DOHH2 (cell line): ENCODE measurements at regions not wholly inside any gene's neighbourhood (a gene's known extent, or its start where the extent isn't known, plus 50 kb on each side); places are given as distances from the start of the nearest gene placed in this dataset.

ENCODE experiments used
- H3F3A ChIP-seq: fragments of 200-600 bp; sonication (generic), shearing (Covaris generic); 2 replicates; pipeline ENCODE4 v1.6.0; 2016; ENCODE audit warnings: antibody characterized with exemption, mild to moderate bottlenecking; ENCODE audit not compliant: control insufficient read depth, insufficient read depth
- H3K27ac ChIP-seq: fragments of 200-600 bp; sonication (generic); 2 replicates; pipeline ENCODE4 v1.5.1; 2014; ENCODE audit warnings: low read depth, mild to moderate bottlenecking, low read length, moderate library complexity
- H3K27me3 ChIP-seq: fragments of 200-600 bp; sonication (generic); 2 replicates; pipeline ENCODE4 v1.6.1; 2014; ENCODE audit warnings: mild to moderate bottlenecking, low read length, mixed read lengths; ENCODE audit not compliant: control insufficient read depth
- H3K36me3 ChIP-seq: fragments of 200-600 bp; sonication (generic); 2 replicates; pipeline ENCODE4 v1.6.1; 2014; ENCODE audit warnings: mild to moderate bottlenecking, low read length, moderate library complexity, mixed read lengths; ENCODE audit not compliant: control insufficient read depth
- H3K4me1 ChIP-seq: fragments of 200-600 bp; sonication (generic); 2 replicates; pipeline ENCODE4 v1.6.1; 2014; ENCODE audit warnings: mild to moderate bottlenecking, low read length, mixed read lengths; ENCODE audit not compliant: control insufficient read depth
- H3K4me2 ChIP-seq: fragments of 200-600 bp; sonication (generic); 2 replicates; pipeline ENCODE4 v1.6.0; 2014; ENCODE audit warnings: mild to moderate bottlenecking, low read length, moderate library complexity
- H3K4me3 ChIP-seq: fragments of 200-600 bp; sonication (generic); 2 replicates; pipeline ENCODE4 v1.5.1; 2014; ENCODE audit warnings: mild to moderate bottlenecking, low read length, mixed read lengths
- H3K79me2 ChIP-seq: fragments of 200-600 bp; sonication (generic); 2 replicates; pipeline ENCODE4 v1.6.1; 2014; ENCODE audit warnings: mild to moderate bottlenecking, low read length, mixed read lengths; ENCODE audit not compliant: control insufficient read depth
- H3K9me2 ChIP-seq: fragments of 200-600 bp; sonication (generic); replicated peaks from 2 replicates; pipeline ENCODE4 v1.6.1; 2014; ENCODE audit warnings: mild to moderate bottlenecking, low read length, mixed read lengths; ENCODE audit not compliant: control insufficient read depth
- H3K9me3 ChIP-seq: fragments of 200-600 bp; sonication (generic); 2 replicates; pipeline ENCODE4 v1.6.1; 2014; ENCODE audit warnings: antibody characterized with exemption, low read length, mixed read lengths; ENCODE audit not compliant: control insufficient read depth, insufficient read depth
- H4K20me1 ChIP-seq: fragments of 200-600 bp; sonication (generic); 2 replicates; pipeline ENCODE4 v1.6.0; 2014; ENCODE audit warnings: low read depth, mild to moderate bottlenecking, antibody characterized with exemption, low read length, moderate library complexity; ENCODE audit not compliant: control insufficient read depth, insufficient read depth
- EZH2phosphoT487 ChIP-seq: fragments of 200-600 bp; sonication (generic); IDR thresholded peaks from 2 replicates; pipeline ENCODE4 v1.6.1; 2017; ENCODE audit warnings: borderline replicate concordance, mild to moderate bottlenecking, antibody characterized with exemption, low read length, moderate library complexity, mixed read lengths
- TF ChIP-seq, protein P1 (sequence below): fragments of 200-600 bp; sonication (generic); IDR thresholded peaks from one replicate; pipeline ENCODE4 v1.5.1; 2014; ENCODE audit warnings: antibody characterized with exemption, mild to moderate bottlenecking, low read depth, low read length; ENCODE audit not compliant: poor library complexity, severe bottlenecking

DNA sequence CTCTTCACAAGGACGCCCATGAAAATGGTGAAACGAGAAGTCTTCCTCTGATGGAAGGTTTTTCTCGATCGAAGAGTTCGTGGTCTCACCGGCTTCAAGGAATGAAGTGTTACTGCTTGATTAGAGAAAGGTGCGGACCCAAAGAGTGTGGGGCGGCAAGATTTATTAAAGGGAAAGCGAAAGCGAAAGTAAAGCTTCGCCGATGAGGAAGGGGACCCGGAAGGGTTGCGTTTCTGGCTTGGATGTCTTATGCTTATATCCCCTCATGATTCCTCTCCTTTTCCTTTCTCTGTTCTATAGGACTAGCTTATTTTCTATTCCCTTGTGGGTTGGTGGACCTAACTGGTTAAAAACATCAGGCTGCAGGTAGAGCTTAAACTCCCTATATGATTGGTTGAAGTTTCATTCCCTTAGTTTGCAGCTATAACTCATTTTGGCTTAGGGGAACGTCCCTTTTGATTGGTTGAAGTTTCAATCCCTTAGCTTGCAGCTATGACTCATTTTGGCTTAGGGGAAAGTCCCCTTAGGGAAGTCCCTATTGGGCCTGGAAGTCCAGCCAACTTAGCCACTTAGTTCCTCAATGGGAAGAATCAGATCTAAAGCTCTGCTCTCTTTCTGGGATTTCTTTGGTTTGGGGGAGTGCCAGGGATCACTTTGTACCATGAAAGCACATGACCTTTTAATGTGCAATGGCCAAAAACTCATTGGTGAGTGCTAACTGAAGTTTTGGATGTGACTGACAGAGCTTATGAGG lies 1025.0 kb upstream of the PCDH10 start:
- Histone ChIP-seq H3K79me2 (no peaks in the 10 kb centered on the region), H3K9me3 (no peaks in the 10 kb centered on the region), H3K4me1 (no peaks in the 10 kb centered on the region), H4K20me1 (no peaks in the 10 kb centered on the region), H3K27me3 (no peaks in the 10 kb centered on the region), H3K36me3 (no peaks in the 10 kb centered on the region), H3F3A (no peaks in the 10 kb centered on the region), H3K4me2 (no peak overlapping the region), H3K27ac (no peak overlapping the region), H3K4me3 (no peak overlapping the region), H3K9me2 (no peaks in the 10 kb centered on the region)
- TF ChIP-seq EZH2phosphoT487, result no peak
- TF ChIP-seq, protein P1, sequence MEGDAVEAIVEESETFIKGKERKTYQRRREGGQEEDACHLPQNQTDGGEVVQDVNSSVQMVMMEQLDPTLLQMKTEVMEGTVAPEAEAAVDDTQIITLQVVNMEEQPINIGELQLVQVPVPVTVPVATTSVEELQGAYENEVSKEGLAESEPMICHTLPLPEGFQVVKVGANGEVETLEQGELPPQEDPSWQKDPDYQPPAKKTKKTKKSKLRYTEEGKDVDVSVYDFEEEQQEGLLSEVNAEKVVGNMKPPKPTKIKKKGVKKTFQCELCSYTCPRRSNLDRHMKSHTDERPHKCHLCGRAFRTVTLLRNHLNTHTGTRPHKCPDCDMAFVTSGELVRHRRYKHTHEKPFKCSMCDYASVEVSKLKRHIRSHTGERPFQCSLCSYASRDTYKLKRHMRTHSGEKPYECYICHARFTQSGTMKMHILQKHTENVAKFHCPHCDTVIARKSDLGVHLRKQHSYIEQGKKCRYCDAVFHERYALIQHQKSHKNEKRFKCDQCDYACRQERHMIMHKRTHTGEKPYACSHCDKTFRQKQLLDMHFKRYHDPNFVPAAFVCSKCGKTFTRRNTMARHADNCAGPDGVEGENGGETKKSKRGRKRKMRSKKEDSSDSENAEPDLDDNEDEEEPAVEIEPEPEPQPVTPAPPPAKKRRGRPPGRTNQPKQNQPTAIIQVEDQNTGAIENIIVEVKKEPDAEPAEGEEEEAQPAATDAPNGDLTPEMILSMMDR, result no peak

DNA sequence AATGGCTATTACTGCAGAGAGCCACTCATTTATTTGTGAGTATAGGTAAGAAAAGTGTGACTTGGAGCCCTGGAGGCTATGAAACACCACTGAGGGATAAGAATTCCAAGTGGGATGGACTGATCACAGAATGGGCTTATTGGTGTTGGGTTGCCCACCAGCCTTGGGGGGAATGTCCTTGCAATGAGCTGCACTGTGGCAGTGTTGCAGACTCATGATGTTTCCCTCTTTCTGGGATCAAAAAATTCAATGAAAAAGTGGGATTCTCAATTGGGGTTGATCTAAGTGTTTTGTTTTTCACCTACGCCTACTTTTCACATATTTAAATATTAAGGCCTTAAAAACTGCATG lies 1024.5 kb upstream of the PCDH10 start:
- H3K4me3 ChIP-seq, result no peak overlapping the region
- no peak for TF ChIP-seq EZH2phosphoT487
- TF ChIP-seq, protein P1, result no peak
- H3K27ac ChIP-seq, result no peak overlapping the region
- H4K20me1 ChIP-seq, result no peaks in the 10 kb centered on the region
- H3K4me1 ChIP-seq, result no peaks in the 10 kb centered on the region
- H3F3A ChIP-seq, result no peaks in the 10 kb centered on the region
- no peaks in the 10 kb centered on the region for H3K9me2 ChIP-seq
- H3K79me2 ChIP-seq, result no peaks in the 10 kb centered on the region
- no peaks in the 10 kb centered on the region for H3K27me3 ChIP-seq
- no peaks in the 10 kb centered on the region for H3K36me3 ChIP-seq
- no peak overlapping the region for H3K4me2 ChIP-seq
- no peaks in the 10 kb centered on the region for H3K9me3 ChIP-seq

DNA sequence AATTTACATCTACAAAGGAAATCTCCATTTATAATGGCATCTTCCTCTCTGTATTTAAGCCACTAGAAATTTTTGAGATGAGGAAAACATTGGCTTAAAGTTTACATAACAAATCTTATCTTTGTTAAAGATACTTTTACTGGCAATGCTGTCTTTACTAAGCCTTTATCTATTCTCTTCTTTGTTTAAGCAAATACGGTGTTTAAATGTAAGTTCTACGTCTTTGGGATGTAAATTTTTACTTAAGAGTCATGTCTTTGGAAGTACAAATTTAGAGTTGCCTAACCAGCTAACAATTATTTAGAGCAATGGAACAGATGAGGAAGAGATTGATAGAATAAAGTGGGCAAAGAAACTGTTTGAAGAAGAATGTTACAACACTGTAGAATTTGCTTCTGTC lies 1024.0 kb upstream of the PCDH10 start:
- Histone ChIP-seq H3K36me3 (no peaks in the 10 kb centered on the region), H3K9me3 (no peaks in the 10 kb centered on the region), H3K9me2 (no peaks in the 10 kb centered on the region), H3K4me1 (no peaks in the 10 kb centered on the region), H3K4me3 (no peak overlapping the region), H3K27ac (no peak overlapping the region), H3F3A (no peaks in the 10 kb centered on the region), H4K20me1 (no peaks in the 10 kb centered on the region), H3K79me2 (no peaks in the 10 kb centered on the region), H3K4me2 (no peak overlapping the region), H3K27me3 (no peaks in the 10 kb centered on the region)
- TF ChIP-seq, protein P1, result no peak
- TF ChIP-seq EZH2phosphoT487, result no peak
